GM13976 (cell line): ENCODE measurements at regions not wholly inside any gene's neighbourhood (a gene's known extent, or its start where the extent isn't known, plus 50 kb on each side); places are given as distances from the start of the nearest gene placed in this dataset.

Experiments
- DNase-seq: peaks from one replicate; pipeline ENCODE4 v3.0.0; 2012; ENCODE audit warnings: low spot score
- CTCF ChIP-seq: IDR thresholded peaks from 2 replicates; pipeline ENCODE4 v1.5.1; 2012; ENCODE audit warnings: borderline replicate concordance, mild to moderate bottlenecking; ENCODE audit not compliant: insufficient read depth; ENCODE audit errors: extremely low read depth, missing control alignments, control extremely low read depth
- in situ Hi-C: fragments of 300-500 bp; cut with MboI; formaldehyde crosslinking; loops from one replicate; pipeline ENCODE4 v1.12.0; 2022; ENCODE audit warnings: low sequenced_read_pairs, mixed read lengths, inconsistent platforms; ENCODE audit not compliant: unreplicated experiment

GRCh38 chr3:170785454-170785853 lies 84.5 kb downstream of the RPL22L1 start:
- in situ Hi-C loops = no loop called here
- no peak for DNase-seq
- TF ChIP-seq CTCF = no peak

- no peak for DNase-seq
- in situ Hi-C loops = no loop called here
- TF ChIP-seq CTCF = no peak
Observed at GRCh38 chr3:170784406-170784805, 85.6 kb downstream of the RPL22L1 start.

- DNase-seq = no peak
- in situ Hi-C loops = no loop called here
- TF ChIP-seq CTCF = no peak
Observed at GRCh38 chr3:170780955-170781354, 89.0 kb downstream of the RPL22L1 start.

- no peak for DNase-seq
- in situ Hi-C loops = no loop called here
- TF ChIP-seq CTCF = no peak
Observed at GRCh38 chr3:170780471-170780870, 89.5 kb downstream of the RPL22L1 start.

GRCh38 chr3:170778240-170779217 lies 91.5 kb downstream of the RPL22L1 start:
- no peak for DNase-seq
- in situ Hi-C loops = no loop called here
- no peak for TF ChIP-seq CTCF

GRCh38 chr3:170777564-170777926 lies 92.5 kb downstream of the RPL22L1 start:
- no peak for DNase-seq
- in situ Hi-C loops = no loop called here
- no peak for TF ChIP-seq CTCF
